ENCODE measurements at regions not wholly inside any gene's neighbourhood (a gene's known extent, or its start where the extent isn't known, plus 50 kb on each side); places are given as distances from the start of the nearest gene placed in this dataset.

DNA sequence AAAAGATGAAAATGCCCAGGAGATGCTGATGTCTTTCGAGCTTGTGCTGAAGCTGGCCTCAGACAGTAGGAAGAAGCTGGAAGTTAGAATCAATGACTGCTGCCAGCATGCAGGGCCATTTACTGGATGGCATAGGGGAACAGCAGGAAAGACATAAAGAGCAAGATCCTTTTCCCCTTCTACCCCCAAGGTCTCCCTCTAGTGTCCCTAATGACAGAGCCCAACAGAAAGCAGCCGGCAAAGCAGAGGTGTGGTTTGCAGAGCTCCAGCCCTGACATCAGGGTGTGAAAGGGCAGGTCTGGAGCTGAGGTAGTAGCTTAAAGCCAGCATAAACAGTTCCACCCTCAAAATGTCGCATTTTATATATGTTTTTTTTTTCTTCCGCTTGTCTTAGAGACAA lies 1560.7 kb upstream of the TMEM132C start:
- TF ChIP-seq, protein P1, sequence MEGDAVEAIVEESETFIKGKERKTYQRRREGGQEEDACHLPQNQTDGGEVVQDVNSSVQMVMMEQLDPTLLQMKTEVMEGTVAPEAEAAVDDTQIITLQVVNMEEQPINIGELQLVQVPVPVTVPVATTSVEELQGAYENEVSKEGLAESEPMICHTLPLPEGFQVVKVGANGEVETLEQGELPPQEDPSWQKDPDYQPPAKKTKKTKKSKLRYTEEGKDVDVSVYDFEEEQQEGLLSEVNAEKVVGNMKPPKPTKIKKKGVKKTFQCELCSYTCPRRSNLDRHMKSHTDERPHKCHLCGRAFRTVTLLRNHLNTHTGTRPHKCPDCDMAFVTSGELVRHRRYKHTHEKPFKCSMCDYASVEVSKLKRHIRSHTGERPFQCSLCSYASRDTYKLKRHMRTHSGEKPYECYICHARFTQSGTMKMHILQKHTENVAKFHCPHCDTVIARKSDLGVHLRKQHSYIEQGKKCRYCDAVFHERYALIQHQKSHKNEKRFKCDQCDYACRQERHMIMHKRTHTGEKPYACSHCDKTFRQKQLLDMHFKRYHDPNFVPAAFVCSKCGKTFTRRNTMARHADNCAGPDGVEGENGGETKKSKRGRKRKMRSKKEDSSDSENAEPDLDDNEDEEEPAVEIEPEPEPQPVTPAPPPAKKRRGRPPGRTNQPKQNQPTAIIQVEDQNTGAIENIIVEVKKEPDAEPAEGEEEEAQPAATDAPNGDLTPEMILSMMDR (IDR thresholded peaks at IDR 0.05), result peak; percentile 30
- TF ChIP-seq EZH2phosphoT487 (IDR thresholded peaks at IDR 0.05), result no peak
